ENCODE measurements at regions not wholly inside any gene's neighbourhood (a gene's known extent, or its start where the extent isn't known, plus 50 kb on each side); places are given as distances from the start of the nearest gene placed in this dataset.

DNA sequence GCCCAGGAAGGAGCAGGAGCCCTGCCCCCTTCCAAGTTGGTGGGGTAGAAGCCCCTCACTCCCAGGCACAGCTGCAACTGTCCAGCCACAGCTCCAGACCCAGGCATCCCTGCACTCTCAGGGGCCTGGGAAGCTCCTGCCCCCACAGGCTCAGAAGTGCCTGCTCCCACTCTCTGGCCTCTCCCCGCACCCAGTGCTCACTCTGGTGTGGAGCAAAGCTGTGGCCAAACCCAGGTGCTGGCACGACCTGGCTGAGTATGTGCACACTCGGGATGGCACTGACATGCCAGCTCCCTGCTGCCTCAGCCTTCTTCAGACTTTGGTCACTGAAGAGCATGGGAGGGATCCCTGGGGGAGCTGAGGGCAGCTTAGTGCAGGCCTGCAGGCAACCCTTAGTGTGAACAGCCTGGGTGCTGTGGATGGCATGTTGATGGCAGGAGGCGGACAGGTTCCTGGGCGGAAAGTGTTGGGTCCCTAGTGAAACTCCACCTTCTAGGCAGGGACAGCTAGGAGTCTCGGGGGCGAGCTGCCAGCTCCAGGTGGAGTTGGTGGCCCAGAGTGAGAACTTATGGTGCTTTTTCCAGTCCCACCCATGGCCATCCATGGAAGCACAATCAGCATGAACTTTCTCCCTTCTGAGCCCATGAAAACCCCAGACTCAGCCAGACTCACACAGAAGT lies 489.2 kb upstream of the ROBO2 start:
- H3K27me3 ChIP-seq (ENCODE audit: control insufficient read depth in 2 of 2, insufficient read depth in 2 of 2, low read length in 2 of 2): no peaks in the 10 kb centered on the region
- H3K36me3 ChIP-seq (replicated peaks in 1 of 2; ENCODE audit: control insufficient read depth in 1 of 2, insufficient read depth in 2 of 2, low read length in 2 of 2): no peaks in the 10 kb centered on the region
- TF ChIP-seq CTCF (IDR thresholded peaks at IDR 0.05): no peak
- H3K4me1 Mint-ChIP-seq: no peaks in the 10 kb centered on the region
- intact Hi-C loops (cut with micrococcal nuclease): no loop called here
- no peak for DNase-seq
- WGBS (ENCODE audit: insufficient coverage): 77% methylated on average over 7 of the region's 7 CpGs
- no peak overlapping the region for H3K9ac ChIP-seq (ENCODE audit: insufficient read depth, low read length, poor library complexity, severe bottlenecking)
- H3K4me1 ChIP-seq (ENCODE audit: control insufficient read depth in 1 of 2, insufficient read depth in 2 of 2, low read length in 2 of 2): no peaks in the 10 kb centered on the region
- no peak overlapping the region for H2AFZ ChIP-seq (ENCODE audit: insufficient read depth, low read depth, low read length, poor library complexity, severe bottlenecking)
- H3K4me3 Mint-ChIP-seq: no peak overlapping the region
- peaks cover 0 to 21% (median 5%) of the 10 kb centered on the region in 7 donors for H3K9me3 Mint-ChIP-seq
- no peaks in the 10 kb centered on the region for H3K27me3 Mint-ChIP-seq (ENCODE audit: low read depth in 3 of 3)
- no peaks in the 10 kb centered on the region for H3K79me2 ChIP-seq (ENCODE audit: insufficient read depth, low read length)
- H3K36me3 Mint-ChIP-seq: no peaks in the 10 kb centered on the region
- no peak overlapping the region for H3K27ac ChIP-seq (ENCODE audit: low read depth in 1 of 2, low read length in 2 of 2)
- H3K4me2 ChIP-seq (replicated peaks; ENCODE audit: extremely low read depth, low read length, poor library complexity, severe bottlenecking): no peak overlapping the region
- H4K20me1 ChIP-seq (ENCODE audit: insufficient read depth, low read length): no peaks in the 10 kb centered on the region
- no peak overlapping the region for H3K27ac Mint-ChIP-seq
- H3K4me3 ChIP-seq (replicated peaks in 1 of 3; ENCODE audit: low read depth in 2 of 3, low read length in 3 of 3): no peak overlapping the region
- H3K9me3 ChIP-seq (replicated peaks in 1 of 2; ENCODE audit: control insufficient read depth in 1 of 2, insufficient read depth in 1 of 2, low read length in 2 of 2): peaks cover 7 to 17% of the 10 kb centered on the region in 2 donors

- Histone ChIP-seq H3K9me3 (replicated peaks in 1 of 2; ENCODE audit: control insufficient read depth in 1 of 2, insufficient read depth in 1 of 2, low read length in 2 of 2) (peaks cover 7 to 17% of the 10 kb centered on the region in 2 donors), H4K20me1 (ENCODE audit: insufficient read depth, low read length) (no peaks in the 10 kb centered on the region), H3K79me2 (ENCODE audit: insufficient read depth, low read length) (no peaks in the 10 kb centered on the region), H3K27me3 (ENCODE audit: control insufficient read depth in 2 of 2, insufficient read depth in 2 of 2, low read length in 2 of 2) (no peaks in the 10 kb centered on the region), H3K9ac (ENCODE audit: insufficient read depth, low read length, poor library complexity, severe bottlenecking) (no peak overlapping the region), H3K27ac (ENCODE audit: low read depth in 1 of 2, low read length in 2 of 2) (no peak overlapping the region), H3K4me1 (ENCODE audit: control insufficient read depth in 1 of 2, insufficient read depth in 2 of 2, low read length in 2 of 2) (no peaks in the 10 kb centered on the region), H2AFZ (ENCODE audit: insufficient read depth, low read depth, low read length, poor library complexity, severe bottlenecking) (no peak overlapping the region), H3K36me3 (replicated peaks in 1 of 2; ENCODE audit: control insufficient read depth in 1 of 2, insufficient read depth in 2 of 2, low read length in 2 of 2) (no peaks in the 10 kb centered on the region), H3K4me3 (replicated peaks in 1 of 3; ENCODE audit: low read depth in 2 of 3, low read length in 3 of 3) (no peak overlapping the region), H3K4me2 (replicated peaks; ENCODE audit: extremely low read depth, low read length, poor library complexity, severe bottlenecking) (no peak overlapping the region)
- H3K27me3 Mint-ChIP-seq (ENCODE audit: low read depth in 3 of 3): no peaks in the 10 kb centered on the region
- H3K36me3 Mint-ChIP-seq: no peaks in the 10 kb centered on the region
- intact Hi-C loops (cut with micrococcal nuclease): no loop called here
- no CpG with 5 or more reads among the region's 5 CpGs for WGBS (ENCODE audit: insufficient coverage)
- no peak for TF ChIP-seq CTCF (IDR thresholded peaks at IDR 0.05)
- H3K9me3 Mint-ChIP-seq: peaks cover 0 to 21% (median 5%) of the 10 kb centered on the region in 7 donors
- no peak overlapping the region for H3K27ac Mint-ChIP-seq
- H3K4me3 Mint-ChIP-seq: no peak overlapping the region
- DNase-seq: no peak
- no peaks in the 10 kb centered on the region for H3K4me1 Mint-ChIP-seq
Observed at GRCh38 chr3:76551739-76552138, 488.2 kb upstream of the ROBO2 start.
